HepG2 (cell line): ENCODE measurements at regions not wholly inside any gene's neighbourhood (a gene's known extent, or its start where the extent isn't known, plus 50 kb on each side); places are given as distances from the start of the nearest gene placed in this dataset.

ENCODE experiments used
- ATM ChIP-seq: fragments of 450-650 bp; IDR thresholded peaks from 2 replicates; pipeline ENCODE4 v1.7.1; 2017; ENCODE audit warnings: mild to moderate bottlenecking, borderline replicate concordance
- CC2D1A ChIP-seq: sonication (generic); formaldehyde crosslinking; IDR thresholded peaks from 2 replicates; pipeline ENCODE4 v1.8.1; 2023; ENCODE audit warnings: mild to moderate bottlenecking, missing genetic modification reagents
- DPF2 ChIP-seq: sonication (generic); formaldehyde crosslinking; IDR thresholded peaks from 2 replicates; pipeline ENCODE4 v1.4.0; 2020; ENCODE audit warnings: mild to moderate bottlenecking, low read depth, missing genetic modification reagents, borderline replicate concordance
- FOXM1 ChIP-seq: sonication (generic); formaldehyde crosslinking; IDR thresholded peaks from 2 replicates; pipeline ENCODE4 v1.5.0; 2020; ENCODE audit warnings: missing genetic modification reagents
- JUN ChIP-seq: sonication (generic); formaldehyde crosslinking; IDR thresholded peaks from 2 replicates; pipeline ENCODE4 v1.4.0; 2020; ENCODE audit warnings: mild to moderate bottlenecking, missing genetic modification reagents
- MEIS1 ChIP-seq: sonication (generic); formaldehyde crosslinking; IDR thresholded peaks from 2 replicates; pipeline ENCODE4 v1.9.0; 2021; ENCODE audit warnings: mild to moderate bottlenecking, missing genetic modification reagents, moderate library complexity, borderline replicate concordance
- MTF1 ChIP-seq: sonication (generic); formaldehyde crosslinking; IDR thresholded peaks from 2 replicates; pipeline ENCODE4 v1.5.0; 2020; ENCODE audit warnings: missing genetic modification reagents
- MXD3 ChIP-seq: IDR thresholded peaks from 2 replicates; pipeline ENCODE4 v1.6.1; 2016; ENCODE audit warnings: mild to moderate bottlenecking, missing biosample characterization, missing genetic modification reagents
- NCOR1 ChIP-seq: fragments of 200-600 bp; sonication (generic); IDR thresholded peaks from 2 replicates; pipeline ENCODE4 v1.7.0; 2017; ENCODE audit warnings: antibody characterized with exemption, low read length, borderline replicate concordance
- POGZ ChIP-seq: sonication (generic); formaldehyde crosslinking; IDR thresholded peaks from 2 replicates; pipeline ENCODE4 v1.4.0; 2020; ENCODE audit warnings: mild to moderate bottlenecking, missing genetic modification reagents
- RBFOX2 ChIP-seq: fragments of 200-400 bp; formaldehyde crosslinking; IDR thresholded peaks from 2 replicates; pipeline ENCODE4 v1.6.1; 2017; ENCODE audit warnings: low read depth, mild to moderate bottlenecking, low read length
- SKI ChIP-seq: fragments of 450-650 bp; IDR thresholded peaks from one replicate; pipeline ENCODE4 v1.6.1; 2018; ENCODE audit warnings: mild to moderate bottlenecking; ENCODE audit not compliant: partially characterized antibody
- SNAI1 ChIP-seq: sonication (generic); formaldehyde crosslinking; IDR thresholded peaks from 2 replicates; pipeline ENCODE4 v1.5.0; 2020; ENCODE audit warnings: mild to moderate bottlenecking, missing genetic modification reagents, borderline replicate concordance
- SP1 ChIP-seq, 2 experiments: fragments of 450-650 bp in 1 of 2; sonication (generic) in 1 of 2; formaldehyde crosslinking in 1 of 2; IDR thresholded peaks; 2 replicates each; pipeline versions ENCODE4 v1.4.0 to v1.6.1; 2016 to 2020; ENCODE audit warnings: missing genetic modification reagents in 1 of 2
- TCF7L2 ChIP-seq: IDR thresholded peaks from 2 replicates; pipeline ENCODE4 v1.6.1; 2011; ENCODE audit warnings: mild to moderate bottlenecking, low read depth, low read length, moderate library complexity
- ZNF12 ChIP-seq: sonication (generic); formaldehyde crosslinking; IDR thresholded peaks from 2 replicates; pipeline ENCODE4 v1.5.0; 2020; ENCODE audit warnings: missing genetic modification reagents
- ZNF142 ChIP-seq: sonication (generic); formaldehyde crosslinking; IDR thresholded peaks from 2 replicates; pipeline ENCODE4 v1.4.0; 2020; ENCODE audit warnings: missing genetic modification reagents
- ZNF383 ChIP-seq: sonication (generic); formaldehyde crosslinking; IDR thresholded peaks from 2 replicates; pipeline ENCODE4 v1.4.0; 2020; ENCODE audit warnings: missing genetic modification reagents, mild to moderate bottlenecking, borderline replicate concordance
- ZNF501 ChIP-seq: sonication (generic); formaldehyde crosslinking; IDR thresholded peaks from 2 replicates; pipeline ENCODE4 v1.5.1; 2020; ENCODE audit warnings: mild to moderate bottlenecking, moderate library complexity, missing genetic modification reagents
- ZNF703 ChIP-seq: sonication (generic); formaldehyde crosslinking; IDR thresholded peaks from 2 replicates; pipeline ENCODE4 v1.5.1; 2020; ENCODE audit warnings: missing genetic modification reagents, mild to moderate bottlenecking, moderate library complexity, borderline replicate concordance
- ZSCAN22 ChIP-seq: sonication (generic); formaldehyde crosslinking; IDR thresholded peaks from 2 replicates; pipeline ENCODE4 v1.4.0; 2020; ENCODE audit warnings: mild to moderate bottlenecking, missing genetic modification reagents
- TF ChIP-seq, protein P1 (sequence below): sonication (generic); formaldehyde crosslinking; IDR thresholded peaks from 2 replicates; pipeline ENCODE4 v1.4.0; 2020; ENCODE audit warnings: missing genetic modification reagents
- TF ChIP-seq, protein P2 (sequence below): sonication (generic); formaldehyde crosslinking; IDR thresholded peaks from 2 replicates; pipeline ENCODE4 v1.5.0; 2020; ENCODE audit warnings: missing genetic modification reagents

DNA sequence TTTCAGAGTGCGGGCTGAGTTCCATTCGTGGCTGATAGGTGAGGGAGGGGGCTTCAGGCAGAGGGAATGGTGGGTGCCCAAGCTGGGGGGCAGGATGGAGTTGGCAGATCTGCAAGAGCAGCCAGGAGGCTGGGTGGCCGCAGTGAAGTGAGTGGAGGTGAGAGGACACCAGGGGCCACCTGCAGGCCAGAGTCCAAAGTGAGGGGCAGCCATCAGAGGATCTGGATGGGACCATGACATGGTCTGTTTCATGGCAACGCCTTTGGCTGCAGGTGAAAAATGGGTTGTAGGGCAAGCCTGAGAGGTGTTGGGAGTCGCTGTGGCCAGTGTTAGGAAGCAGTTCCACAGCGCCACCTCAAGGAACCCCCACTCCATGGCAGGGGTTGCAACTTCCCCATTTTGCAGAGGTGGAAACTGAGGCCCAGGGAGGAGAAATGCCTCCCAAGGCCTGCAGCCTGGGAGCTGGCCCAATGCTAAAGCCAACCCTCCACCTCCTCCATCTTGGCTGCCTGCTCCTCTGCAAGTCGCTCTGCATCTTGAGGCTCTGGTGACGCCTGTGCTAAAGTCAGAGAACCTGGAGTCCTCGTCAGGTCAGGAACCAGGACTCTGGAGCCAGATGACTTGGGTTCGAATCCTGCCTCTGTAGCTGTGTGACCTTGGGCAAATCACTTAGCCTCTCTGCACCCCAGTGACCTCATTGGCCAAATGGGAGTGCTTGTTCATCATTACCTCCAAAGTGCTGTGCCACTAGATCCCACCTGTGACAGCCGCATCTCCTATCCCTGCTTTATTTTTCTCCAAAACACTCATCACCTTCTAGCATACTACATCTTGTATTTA lies 153.8 kb downstream of the CEBPB start (continued):
- TF ChIP-seq SKI = no peak
- TF ChIP-seq MTF1 (CRISPR knock-in tag) = no peak
- TF ChIP-seq NCOR1 = no peak
- TF ChIP-seq, protein P1, sequence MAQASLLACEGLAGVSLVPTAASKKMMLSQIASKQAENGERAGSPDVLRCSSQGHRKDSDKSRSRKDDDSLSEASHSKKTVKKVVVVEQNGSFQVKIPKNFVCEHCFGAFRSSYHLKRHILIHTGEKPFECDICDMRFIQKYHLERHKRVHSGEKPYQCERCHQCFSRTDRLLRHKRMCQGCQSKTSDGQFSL (CRISPR knock-in tag) = no peak
- TF ChIP-seq ZNF501 (CRISPR knock-in tag) = 0 out of 2 replicates have a peak, but pooled peaks have one; percentile 53
- TF ChIP-seq ZSCAN22 = no peak
- TF ChIP-seq ZNF383 (CRISPR knock-in tag) = no peak
- no peak for TF ChIP-seq ATM
- TF ChIP-seq ZNF12 (CRISPR knock-in tag) = no peak
- no peak for TF ChIP-seq DPF2 (CRISPR knock-in tag)
- TF ChIP-seq CC2D1A (CRISPR knock-in tag) = no peak
- TF ChIP-seq SP1 (IDR thresholded peaks at IDR 0.05) = no peak
- peak; percentile 24; the same call in 1 of the 2 replicates for TF ChIP-seq SP1 (CRISPR knock-in tag; IDR thresholded peaks at IDR 0.05)
- 0 out of 2 replicates have a peak, but pooled peaks have one; percentile 41 for TF ChIP-seq MXD3
- TF ChIP-seq ZNF703 (CRISPR knock-in tag) = no peak
- no peak; the same call in 1 of the 2 replicates for TF ChIP-seq JUN (CRISPR knock-in tag)
- TF ChIP-seq MEIS1 (CRISPR knock-in tag) = no peak; the same call in 1 of the 2 replicates
- 0 out of 2 replicates have a peak, but pooled peaks have one; percentile 59 for TF ChIP-seq SNAI1
- TF ChIP-seq ZNF142 (CRISPR knock-in tag) = no peak
- TF ChIP-seq RBFOX2 = no peak
- TF ChIP-seq TCF7L2 = no peak
- TF ChIP-seq POGZ (CRISPR knock-in tag) = no peak; the same call in 1 of the 2 replicates
- TF ChIP-seq FOXM1 = no peak
- TF ChIP-seq, protein P2, sequence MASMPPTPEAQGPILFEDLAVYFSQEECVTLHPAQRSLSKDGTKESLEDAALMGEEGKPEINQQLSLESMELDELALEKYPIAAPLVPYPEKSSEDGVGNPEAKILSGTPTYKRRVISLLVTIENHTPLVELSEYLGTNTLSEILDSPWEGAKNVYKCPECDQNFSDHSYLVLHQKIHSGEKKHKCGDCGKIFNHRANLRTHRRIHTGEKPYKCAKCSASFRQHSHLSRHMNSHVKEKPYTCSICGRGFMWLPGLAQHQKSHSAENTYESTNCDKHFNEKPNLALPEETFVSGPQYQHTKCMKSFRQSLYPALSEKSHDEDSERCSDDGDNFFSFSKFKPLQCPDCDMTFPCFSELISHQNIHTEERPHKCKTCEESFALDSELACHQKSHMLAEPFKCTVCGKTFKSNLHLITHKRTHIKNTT (CRISPR knock-in tag) = no peak
